Epithelial cell of prostate (primary cell): ENCODE measurements at regions not wholly inside any gene's neighbourhood (a gene's known extent, or its start where the extent isn't known, plus 50 kb on each side); places are given as distances from the start of the nearest gene placed in this dataset.

Experiments used
- DNase-seq: peaks from one replicate; pipeline ENCODE4 v3.0.0-alpha.2; 2011; ENCODE audit warnings: low read depth, low spot score
- H3K27ac ChIP-seq: fragments of 450-650 bp; 2 replicates; pipeline ENCODE4 v1.5.1; 2017; ENCODE audit warnings: mild to moderate bottlenecking

- no peak for DNase-seq
These were observed 50.5 kb upstream of the GUCY1A1 start for GRCh38 chr4:155616117-155616516.

GRCh38 chr4:155615081-155615887 is 51.4 kb upstream of the GUCY1A1 start:
- DNase-seq: no peak
- no peak overlapping the region for H3K27ac ChIP-seq

More at GRCh38 chr4:155616117-155616516, 50.5 kb upstream of the GUCY1A1 start:
- no peak overlapping the region for H3K27ac ChIP-seq

GRCh38 chr4:155614111-155614762 is 52.4 kb upstream of the GUCY1A1 start:
- H3K27ac ChIP-seq: peak overlapping the region; percentile 11
- no peak for DNase-seq

DNA sequence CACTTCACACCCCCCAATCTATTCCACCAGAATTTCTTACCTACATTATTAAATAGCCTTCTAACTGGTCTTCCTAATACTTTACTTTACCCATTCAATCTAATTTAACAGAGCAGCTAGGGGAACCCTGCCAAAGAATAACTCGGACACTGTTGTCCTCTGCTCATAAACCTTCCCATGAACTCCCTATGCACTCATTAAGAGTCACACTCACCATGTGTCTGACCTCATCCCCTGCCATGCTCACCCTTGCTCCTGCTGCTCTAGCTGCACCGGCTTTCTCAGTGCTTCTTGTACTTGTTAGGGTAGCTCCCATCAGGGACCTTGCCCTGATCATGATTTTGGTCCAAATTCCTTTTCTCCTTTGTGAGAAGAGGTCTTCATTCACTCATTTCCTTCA is 54.6 kb upstream of the GUCY1A1 start:
- DNase-seq: no peak
- H3K27ac ChIP-seq: no peak overlapping the region

DNA sequence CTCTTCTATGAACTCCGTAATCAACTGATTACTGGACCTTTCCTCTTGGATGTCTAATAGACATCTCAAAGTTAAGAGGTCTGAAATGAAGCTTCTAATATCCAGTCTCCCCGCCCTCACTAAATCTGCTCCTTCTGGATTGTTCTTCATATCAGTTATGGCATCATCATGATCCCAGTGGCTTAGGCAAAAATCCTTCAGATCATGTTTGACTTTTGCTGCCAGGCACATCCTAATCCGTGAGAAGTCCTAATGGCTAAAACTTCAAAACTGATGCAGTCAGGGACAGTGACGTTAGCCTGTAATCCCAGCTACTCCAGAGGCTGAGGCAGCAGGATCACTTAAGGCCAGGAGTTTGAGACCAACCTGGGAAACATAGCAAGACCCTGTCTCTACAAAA is 55.1 kb upstream of the GUCY1A1 start:
- DNase-seq: no peak
- no peak overlapping the region for H3K27ac ChIP-seq

GRCh38 chr4:155610143-155610542 is 56.5 kb upstream of the GUCY1A1 start:
- no peak overlapping the region for H3K27ac ChIP-seq
- no peak for DNase-seq

GRCh38 chr4:155609455-155610059 is 57.1 kb upstream of the GUCY1A1 start:
- DNase-seq: no peak
- H3K27ac ChIP-seq: no peak overlapping the region

GRCh38 chr4:155608225-155608885 is 58.3 kb upstream of the GUCY1A1 start:
- no peak for DNase-seq

DNA sequence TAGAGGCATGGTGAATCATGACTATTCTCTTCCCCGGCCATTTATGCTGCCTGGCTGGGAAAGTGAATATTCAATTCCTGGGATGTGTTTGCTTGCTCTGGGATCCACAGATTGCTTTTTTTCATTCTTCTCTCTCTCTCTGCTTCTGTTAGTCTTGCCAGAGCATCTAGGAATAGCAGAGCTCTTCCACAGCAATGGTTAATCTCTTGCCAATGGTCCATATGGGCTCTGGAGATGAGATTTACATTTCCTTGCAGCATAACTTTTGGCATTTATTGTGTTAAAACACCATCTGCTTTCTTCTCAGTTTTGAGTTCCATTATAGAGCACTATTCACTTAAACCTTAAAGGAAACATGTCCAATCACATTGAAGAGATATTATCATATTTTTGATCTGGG is 59.2 kb upstream of the GUCY1A1 start:
- no peak for DNase-seq
- H3K27ac ChIP-seq: no peak overlapping the region

More at GRCh38 chr4:155608225-155608885, 58.3 kb upstream of the GUCY1A1 start:
- H3K27ac ChIP-seq: no peak overlapping the region

GRCh38 chr4:155604718-155605626 is 61.7 kb upstream of the GUCY1A1 start:
- no peak for DNase-seq

GRCh38 chr4:155603360-155603891 is 63.2 kb upstream of the GUCY1A1 start:
- peak overlapping the region; percentile 71 for H3K27ac ChIP-seq
- no peak for DNase-seq

More at GRCh38 chr4:155604718-155605626, 61.7 kb upstream of the GUCY1A1 start:
- H3K27ac ChIP-seq: peak overlapping the region; percentile 71

- H3K27ac ChIP-seq: peak overlapping the region; percentile 71
- no peak for DNase-seq
These were observed 64.1 kb upstream of the GUCY1A1 start for GRCh38 chr4:155602351-155603140.

DNA sequence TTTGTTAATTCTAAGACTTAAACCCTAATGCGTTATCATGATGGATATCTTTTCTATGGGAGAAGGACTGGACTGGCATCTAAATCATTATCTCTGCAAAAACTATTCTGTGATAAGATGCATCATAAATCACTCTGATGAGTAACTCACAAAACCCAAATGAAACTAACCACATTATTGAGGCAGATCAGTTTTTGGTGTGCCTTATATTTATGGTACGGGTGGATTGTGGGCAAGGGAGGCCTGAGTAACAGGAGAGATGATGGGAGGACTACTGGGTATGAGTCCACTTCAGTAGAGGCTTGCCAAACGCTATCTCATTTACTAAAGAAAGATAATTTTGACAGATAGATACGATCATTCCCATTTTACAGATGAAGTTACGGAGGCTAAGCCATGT is 66.4 kb upstream of the GUCY1A1 start:
- H3K27ac ChIP-seq: no peak overlapping the region
- DNase-seq: no peak

GRCh38 chr4:155599596-155599995 is 67.1 kb upstream of the GUCY1A1 start:
- H3K27ac ChIP-seq: no peak overlapping the region
- no peak for DNase-seq

DNA sequence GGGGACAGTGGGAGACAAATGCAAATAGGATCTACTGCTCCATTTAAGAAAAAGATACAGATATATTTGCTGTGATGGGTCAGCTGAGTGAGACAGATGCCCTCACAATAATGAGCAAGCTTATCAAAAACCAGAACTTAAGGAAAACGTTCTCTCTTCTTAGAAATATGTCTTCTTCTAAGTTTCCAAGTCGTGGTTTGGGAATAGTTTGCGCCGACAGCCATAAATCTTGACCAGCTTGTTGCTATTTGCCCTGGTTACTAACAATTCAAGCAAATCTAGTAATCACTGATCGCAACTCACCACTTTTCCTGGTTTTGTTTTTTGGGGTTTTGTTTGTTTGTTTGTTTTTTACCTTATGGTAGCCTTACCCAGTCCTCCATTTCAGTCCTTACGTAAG is 67.6 kb upstream of the GUCY1A1 start:
- H3K27ac ChIP-seq: no peak overlapping the region
- no peak for DNase-seq

DNA sequence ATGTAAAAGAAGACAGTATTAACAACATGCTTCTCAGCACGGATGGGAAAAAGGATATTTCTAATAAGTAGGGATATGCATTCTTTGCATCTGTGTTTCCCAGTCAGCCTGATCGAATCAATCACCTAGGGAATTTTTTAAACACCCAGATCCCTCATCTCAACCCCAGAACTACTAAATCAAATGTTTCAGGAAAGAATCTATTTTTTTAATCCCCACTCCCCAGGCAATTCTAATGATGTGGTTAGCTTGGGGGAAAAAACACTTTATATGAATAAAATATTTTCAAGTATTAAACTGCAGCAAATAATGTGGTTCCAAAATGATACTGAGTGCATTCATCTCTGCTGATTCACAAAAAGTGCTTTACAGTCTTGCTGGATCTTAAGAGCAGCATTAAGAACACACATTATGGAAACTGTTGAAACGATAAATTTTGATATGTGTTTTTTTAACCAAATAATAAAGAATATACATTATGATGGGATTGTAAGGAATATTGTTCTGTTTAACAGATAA is 68.7 kb upstream of the GUCY1A1 start:
- no peak for DNase-seq
- H3K27ac ChIP-seq: no peak overlapping the region

GRCh38 chr4:155597281-155597680 is 69.4 kb upstream of the GUCY1A1 start:
- no peak overlapping the region for H3K27ac ChIP-seq
- no peak for DNase-seq

- DNase-seq: no peak
- no peak overlapping the region for H3K27ac ChIP-seq
These were observed 72.9 kb upstream of the GUCY1A1 start for GRCh38 chr4:155593793-155594192.

GRCh38 chr4:155592938-155593297 is 73.7 kb upstream of the GUCY1A1 start:
- DNase-seq: no peak
- no peak overlapping the region for H3K27ac ChIP-seq
